Dedifferentiated amniotic fluid mesenchymal stem cell (primary cell): ENCODE measurements at regions not wholly inside any gene's neighbourhood (a gene's known extent, or its start where the extent isn't known, plus 50 kb on each side); places are given as distances from the start of the nearest gene placed in this dataset.
"Not testable (repeated sequence)": the region's sequence is repeated elsewhere in the genome, so short reads cannot be mapped to it uniquely, and the experiment has no call there.

Source experiments
- DNase-seq: peaks from one replicate; pipeline ENCODE4 v3.0.0-alpha.2; 2016; ENCODE audit errors: extremely low spot score

- no peak for DNase-seq
These were observed 86.7 kb upstream of the LYPLAL1 start for GRCh38 chr1:219086956-219087469.

- DNase-seq = peak; percentile 62
These were observed 84.7 kb upstream of the LYPLAL1 start for GRCh38 chr1:219088778-219089557.

- DNase-seq = no peak
These were observed 83.1 kb upstream of the LYPLAL1 start for GRCh38 chr1:219090607-219091006.

GRCh38 chr1:219092206-219092605 lies 81.5 kb upstream of the LYPLAL1 start:
- DNase-seq = no peak

- no peak for DNase-seq
These were observed 74.4 kb upstream of the LYPLAL1 start for GRCh38 chr1:219099307-219099706.

- no peak for DNase-seq
These were observed 73.6 kb upstream of the LYPLAL1 start for GRCh38 chr1:219100059-219100458.

GRCh38 chr1:219102466-219102865 lies 71.2 kb upstream of the LYPLAL1 start:
- not testable (repeated sequence) for DNase-seq

- no peak for DNase-seq
These were observed 67.8 kb upstream of the LYPLAL1 start for GRCh38 chr1:219105893-219106292.

GRCh38 chr1:219109424-219110018 lies 64.2 kb upstream of the LYPLAL1 start:
- DNase-seq = no peak

- DNase-seq = no peak
These were observed 60.4 kb upstream of the LYPLAL1 start for GRCh38 chr1:219113261-219113660.

- DNase-seq = no peak
These were observed 59.7 kb upstream of the LYPLAL1 start for GRCh38 chr1:219114014-219114413.

GRCh38 chr1:219119839-219120238 lies 53.8 kb upstream of the LYPLAL1 start:
- DNase-seq = no peak

GRCh38 chr1:219120624-219121544 lies 52.8 kb upstream of the LYPLAL1 start:
- peak; percentile 90 for DNase-seq

- no peak for DNase-seq
These were observed 52.0 kb upstream of the LYPLAL1 start for GRCh38 chr1:219121679-219122078.

GRCh38 chr1:219123036-219123435 lies 50.6 kb upstream of the LYPLAL1 start:
- no peak for DNase-seq
